AML-193 (cell line): ENCODE measurements at regions not wholly inside any gene's neighbourhood (a gene's known extent, or its start where the extent isn't known, plus 50 kb on each side); places are given as distances from the start of the nearest gene placed in this dataset.
A peak's percentile ranks its signal among the peaks of the same experiment; 100 is the strongest.
"Not testable (repeated sequence)": the region's sequence is repeated elsewhere in the genome, so short reads cannot be mapped to it uniquely, and the experiment has no call there.

Experiments
- DNase-seq, 2 experiments: peaks; one replicate each; lab custom pipeline; 2025; lab: John Stamatoyannopoulos, UW

DNA sequence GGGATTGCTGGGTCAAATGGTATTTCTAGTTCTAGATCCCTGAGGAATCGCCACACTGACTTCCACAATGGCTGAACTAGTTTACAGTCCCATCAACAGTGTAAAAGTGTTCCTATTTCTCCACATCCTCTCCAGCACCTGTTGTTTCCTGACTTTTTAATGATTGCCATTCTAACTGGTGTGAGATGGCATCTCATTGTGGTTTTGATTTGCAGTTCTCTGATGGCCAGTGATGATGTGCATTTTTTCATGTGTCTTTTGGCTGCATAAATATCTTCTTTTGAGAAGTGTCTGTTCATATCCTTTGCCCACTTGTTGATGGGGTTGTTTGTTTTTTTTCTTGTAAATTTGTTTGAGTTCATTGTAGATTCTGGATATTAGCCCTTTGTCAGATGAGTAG lies 220.3 kb downstream of the NPR3 start:
- DNase-seq = not testable (repeated sequence)

DNA sequence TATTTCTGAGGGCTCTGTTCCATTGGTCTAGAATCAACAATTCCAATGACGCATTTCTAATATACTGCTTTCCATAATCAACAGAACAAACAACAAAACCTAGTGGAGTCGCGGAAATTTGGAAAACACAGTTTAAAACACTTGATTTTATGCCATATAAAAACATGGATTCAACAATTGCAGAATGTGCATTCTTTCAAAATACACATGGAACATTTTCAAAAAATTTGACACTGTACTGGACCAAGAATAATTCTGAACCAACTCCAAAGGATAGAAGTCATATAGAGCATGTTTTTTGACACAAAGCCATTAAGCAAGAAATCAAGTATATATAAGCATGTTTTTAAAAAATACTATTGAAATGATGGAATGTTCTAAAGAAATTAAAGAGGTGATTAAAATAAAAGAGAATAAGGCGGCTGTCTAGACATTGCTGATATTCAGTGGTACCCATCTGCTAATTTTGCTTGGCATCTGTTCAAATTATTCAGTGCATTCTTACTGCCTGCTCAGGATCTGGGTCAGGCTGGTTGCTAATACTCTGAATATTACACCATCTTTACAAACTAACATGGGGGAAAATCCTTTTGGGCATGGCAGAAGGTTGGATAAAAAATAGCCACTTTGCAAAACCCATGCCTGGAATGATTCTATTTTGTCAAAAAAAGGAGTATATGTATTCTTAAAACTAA lies 221.3 kb downstream of the NPR3 start:
- DNase-seq = no peak

DNA sequence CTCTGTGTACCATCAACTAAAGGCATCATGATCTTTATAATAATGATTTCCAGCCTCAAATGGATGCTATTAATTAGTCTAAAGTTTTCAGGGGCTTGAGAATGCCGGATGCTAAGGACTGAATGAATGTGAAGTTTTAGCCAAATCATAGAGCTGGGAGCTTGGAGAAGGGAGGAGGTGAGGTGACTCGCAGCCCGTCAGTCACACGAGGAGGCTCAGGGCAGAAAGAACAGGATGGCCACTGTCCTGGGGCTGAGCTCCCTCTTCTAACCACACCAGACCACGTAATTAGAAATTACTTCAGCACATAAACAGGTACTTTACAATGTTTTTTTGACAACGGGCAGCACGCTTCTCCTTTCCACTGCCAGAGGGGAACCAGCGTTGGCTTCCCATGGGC lies 222.6 kb downstream of the NPR3 start:
- DNase-seq = no peak

DNA sequence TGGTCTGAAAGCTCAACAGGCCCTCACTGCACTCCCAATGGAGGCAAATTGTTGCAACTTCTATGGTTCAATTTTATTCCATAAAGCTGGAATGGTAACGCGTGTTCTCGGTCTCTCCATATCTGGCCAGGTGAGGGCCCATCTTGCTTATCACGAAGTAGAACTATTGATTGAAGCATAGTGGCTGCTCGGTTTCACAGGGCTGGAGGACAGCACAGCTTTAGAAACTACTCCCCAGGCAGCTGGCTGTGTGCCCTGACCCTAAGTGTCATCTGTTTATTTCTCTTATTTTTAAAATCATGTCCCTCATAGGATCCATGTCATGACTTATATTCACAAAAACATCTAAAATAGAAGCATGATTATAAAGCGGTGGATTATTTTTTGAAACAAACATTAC lies 223.4 kb downstream of the NPR3 start:
- no peak for DNase-seq

DNA sequence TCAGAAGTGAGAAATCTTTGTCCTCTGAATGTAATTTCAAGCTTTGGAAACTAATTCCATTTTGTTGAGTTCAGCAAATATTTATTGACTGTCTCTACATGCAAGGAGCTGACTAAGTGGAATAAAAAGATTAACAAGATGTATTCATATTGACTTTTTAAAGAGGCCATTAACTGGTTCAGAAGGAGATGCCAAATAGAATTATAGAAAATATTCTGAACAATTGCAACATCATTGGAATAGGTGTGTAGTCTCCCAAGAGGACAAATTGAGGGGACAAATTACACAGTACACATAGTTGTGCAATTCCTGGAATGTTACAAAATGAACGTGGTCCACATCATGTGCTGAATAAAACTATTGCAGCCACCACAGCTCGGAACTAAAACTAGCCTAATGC lies 224.2 kb downstream of the NPR3 start:
- DNase-seq = no peak

DNA sequence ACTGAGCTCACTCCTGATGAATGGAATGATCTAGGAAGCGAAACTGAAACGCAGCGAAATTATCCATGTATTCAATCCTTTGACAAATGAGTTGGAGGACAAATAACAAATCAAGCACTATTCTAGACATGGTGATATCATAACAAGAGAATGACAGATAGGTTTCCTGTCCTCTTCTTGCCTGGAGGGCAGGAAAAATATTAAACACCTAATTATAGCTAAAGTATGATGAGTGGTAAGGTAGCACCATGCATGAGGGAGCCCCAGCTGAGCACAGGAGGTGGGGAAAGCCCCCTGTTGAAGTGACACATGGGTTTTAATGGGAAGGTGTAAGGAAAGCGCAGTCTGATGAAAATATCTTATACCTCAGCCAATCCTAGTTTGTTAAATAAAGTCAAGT lies 225.2 kb downstream of the NPR3 start:
- no peak for DNase-seq

DNA sequence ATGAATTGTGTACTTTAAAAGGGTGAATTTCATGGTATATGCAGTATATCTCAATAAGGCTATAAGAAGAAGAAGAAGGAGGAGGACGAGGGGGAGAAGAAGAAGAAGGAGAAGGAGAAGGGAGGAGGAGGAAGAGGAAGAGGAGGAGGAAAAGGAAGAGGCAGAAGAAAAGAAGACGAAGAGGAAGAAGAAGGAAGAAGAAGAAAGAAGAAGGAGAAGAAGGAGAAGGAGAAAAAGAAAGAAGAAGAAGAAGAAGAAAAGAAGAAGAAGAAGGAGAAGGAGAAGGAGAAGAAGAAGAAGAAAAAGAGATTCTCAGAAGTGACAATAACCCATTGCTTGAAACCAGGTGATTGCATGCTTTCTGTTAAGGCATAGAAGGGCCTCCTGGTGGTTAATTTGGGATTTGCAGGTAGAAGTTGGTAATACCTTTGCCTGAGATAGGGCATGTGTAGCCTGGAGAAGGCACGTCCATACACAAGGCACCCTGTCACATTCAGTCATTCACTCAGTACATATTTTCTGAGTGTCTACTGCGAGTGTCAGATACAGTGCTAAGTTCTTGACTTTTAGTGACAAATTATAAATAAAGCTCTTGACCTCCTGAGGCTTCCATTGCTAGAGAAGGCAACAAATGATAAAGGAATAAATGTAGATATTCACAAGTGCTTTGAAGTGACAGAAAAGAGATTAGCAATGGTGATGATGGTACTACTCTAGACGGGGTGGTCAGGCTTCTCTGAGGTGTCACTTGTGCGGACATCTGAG lies 231.3 kb downstream of the NPR3 start:
- peak; percentile 32 to 51 for DNase-seq

DNA sequence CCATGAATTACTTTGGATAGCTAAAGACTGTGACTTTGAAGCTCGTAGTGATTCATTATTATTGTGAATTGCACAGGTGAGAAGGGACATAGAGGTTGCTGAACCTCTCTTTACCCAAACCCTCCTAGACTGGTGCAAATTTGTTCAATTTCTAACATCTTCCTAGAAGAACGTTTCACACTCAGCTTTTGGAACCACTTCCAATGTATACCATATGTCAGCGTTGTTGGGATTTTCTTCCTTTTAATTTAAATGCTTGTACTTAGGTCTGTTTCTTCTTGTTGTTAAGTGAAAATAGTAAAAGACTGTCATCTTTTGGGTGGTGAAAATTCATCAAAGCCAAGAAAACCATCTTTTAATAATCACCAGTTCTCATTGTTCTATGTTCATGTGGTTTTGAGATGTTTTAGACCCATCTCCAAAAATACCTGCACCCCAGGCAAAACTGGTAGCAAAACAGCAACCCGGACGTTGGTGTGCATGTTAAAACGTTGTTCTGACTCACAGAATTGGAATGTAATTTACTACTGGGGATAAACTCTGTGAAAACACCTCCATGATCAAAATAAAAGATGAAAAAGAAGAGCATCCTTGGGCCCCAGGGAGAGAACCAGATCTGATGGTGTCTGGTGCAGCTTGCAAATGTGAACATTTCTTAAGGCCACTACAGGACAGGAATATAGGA lies 238.3 kb downstream of the NPR3 start:
- DNase-seq = no peak

DNA sequence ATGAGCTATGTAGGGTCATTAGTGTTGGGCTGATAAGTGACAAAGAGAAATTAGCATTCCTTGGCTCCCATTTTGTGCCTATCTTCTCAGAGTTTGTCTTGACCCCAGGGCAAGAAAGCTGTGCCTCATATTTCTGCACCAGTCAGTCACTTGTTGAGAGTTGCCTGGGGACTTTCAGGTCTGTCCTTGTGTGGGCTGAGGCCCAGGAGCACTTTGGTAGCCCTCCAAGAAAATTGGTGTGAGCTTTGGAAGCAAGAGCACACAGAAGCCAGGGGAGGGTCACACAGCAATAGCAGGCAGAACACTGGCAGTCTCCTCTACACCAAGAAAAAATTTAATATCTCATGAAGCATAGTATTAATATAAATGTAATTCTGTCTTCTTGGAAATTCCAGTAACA lies 239.9 kb downstream of the NPR3 start:
- no peak for DNase-seq

DNA sequence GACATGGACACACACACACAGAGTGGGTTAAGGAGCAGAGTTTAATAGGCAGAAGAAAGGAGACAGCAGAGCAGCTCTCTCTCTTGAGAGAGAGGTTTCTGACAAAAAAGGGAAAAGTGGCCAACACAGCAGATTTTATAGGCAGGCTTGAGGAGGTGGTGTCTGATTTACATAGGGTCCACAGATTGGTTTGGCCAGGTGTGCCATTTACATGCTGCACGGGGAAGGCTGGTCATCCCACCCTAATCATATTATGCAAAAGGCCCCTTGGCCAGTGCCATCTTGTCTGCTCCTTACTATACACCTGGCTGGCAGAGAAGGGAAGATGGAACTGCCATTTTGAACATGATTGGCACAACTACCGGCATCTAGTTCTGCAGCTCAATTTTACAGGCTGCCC lies 240.8 kb downstream of the NPR3 start:
- DNase-seq = no peak

DNA sequence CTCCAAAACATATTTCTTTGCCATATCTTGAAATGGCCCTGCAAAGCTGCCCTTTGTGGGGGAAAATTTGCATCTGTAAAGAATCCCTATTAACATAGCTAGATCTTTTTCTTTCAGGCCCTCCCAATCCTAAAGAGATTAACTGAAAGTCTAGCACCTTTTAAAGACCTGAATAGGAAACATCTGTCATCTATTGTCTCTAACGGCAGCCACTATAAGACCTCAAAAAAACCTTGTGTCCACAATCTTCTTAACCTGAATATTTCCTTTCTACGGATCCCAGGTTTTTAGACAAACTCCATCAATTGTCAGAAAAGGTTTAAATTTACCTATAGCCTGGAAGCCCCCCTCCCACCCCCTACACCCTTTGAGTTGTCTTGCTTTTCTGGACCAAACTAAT lies 241.3 kb downstream of the NPR3 start:
- not testable (repeated sequence) for DNase-seq

DNA sequence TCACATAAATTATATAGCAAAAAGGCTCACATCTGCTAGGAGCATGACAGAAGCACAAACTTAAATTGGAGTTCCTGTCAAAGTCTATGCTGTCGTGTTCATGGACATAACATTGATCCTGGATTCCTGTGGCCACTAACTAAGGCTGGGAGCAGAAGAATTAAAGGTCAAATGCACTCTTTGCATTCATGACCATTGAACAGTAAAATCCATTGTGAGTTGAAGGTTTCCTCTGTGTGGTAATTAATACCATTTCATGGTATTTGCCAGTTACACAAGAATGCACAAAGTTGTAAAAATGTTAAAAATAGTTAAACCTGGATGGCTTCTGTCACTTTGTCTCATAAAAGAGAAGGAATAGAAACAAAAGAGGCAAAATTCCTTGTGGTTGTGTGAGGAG lies 242.6 kb downstream of the NPR3 start:
- DNase-seq = no peak

DNA sequence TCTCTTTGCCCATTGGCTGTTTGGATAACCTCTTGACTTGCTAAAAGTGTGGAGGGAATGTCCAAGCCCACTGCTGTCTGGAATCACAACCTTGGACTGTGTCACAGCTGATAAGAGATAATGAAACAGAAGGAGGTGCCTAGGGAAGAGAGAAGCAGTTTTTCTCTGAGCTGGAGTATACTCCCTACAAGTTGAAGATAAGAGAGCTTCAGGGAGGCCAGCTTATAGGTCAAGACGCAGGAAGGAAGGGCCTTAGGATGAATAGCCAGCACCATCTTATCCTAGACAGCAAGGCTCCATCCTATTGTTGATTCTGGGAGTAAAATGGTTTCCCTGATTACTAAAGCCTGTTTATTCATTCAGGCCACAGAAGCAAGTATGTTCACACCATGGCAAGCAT lies 244.7 kb downstream of the NPR3 start:
- no peak for DNase-seq

DNA sequence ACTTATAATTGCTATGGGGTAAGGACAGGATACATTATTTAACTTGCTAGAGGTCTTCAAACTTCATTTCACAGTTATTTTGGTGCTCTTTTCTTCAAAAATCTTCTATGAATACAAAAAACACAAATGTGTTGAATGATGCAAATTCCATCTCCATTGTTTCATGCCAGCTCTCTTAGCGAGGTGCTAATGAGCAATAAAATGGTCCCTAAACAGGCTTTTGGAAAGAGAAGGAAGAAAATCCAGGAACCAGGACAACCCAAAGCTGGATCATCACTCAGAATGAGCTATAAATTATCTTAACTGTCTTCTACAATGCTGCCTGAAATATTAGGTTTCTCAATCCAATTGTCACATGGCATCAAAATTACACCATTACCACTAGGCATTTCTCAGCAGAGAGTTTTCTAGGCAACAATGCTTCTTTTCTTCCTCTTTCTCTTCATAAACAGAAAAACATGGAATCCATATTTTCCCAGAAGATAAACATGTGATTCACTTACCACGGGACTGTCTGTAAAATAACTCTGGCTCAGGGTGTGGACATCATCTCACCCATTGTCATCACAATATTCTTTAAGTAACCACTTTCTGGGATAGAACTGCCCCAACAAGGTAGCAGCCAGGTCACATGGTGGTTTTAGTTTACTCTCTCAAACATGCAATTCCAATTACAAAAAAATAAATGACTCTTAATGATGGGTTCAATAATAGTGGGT lies 249.4 kb downstream of the NPR3 start:
- DNase-seq = no peak

DNA sequence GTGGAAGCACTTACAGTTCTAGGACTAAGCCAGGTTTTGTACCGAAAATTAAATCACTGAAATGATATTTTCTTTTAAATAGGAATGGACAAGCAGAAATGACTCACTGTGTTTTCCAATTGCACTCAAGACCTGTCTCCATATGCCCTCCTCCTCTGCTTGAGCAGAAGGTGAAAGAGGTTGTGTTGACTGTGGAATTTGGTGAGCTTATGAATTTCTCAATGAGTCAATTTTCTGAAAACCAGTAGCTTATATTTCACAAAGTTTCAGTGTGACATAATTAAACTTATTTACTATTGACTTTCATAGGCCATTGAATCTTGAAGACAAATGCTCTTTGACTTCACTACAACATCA lies 249.9 kb downstream of the NPR3 start:
- no peak for DNase-seq

DNA sequence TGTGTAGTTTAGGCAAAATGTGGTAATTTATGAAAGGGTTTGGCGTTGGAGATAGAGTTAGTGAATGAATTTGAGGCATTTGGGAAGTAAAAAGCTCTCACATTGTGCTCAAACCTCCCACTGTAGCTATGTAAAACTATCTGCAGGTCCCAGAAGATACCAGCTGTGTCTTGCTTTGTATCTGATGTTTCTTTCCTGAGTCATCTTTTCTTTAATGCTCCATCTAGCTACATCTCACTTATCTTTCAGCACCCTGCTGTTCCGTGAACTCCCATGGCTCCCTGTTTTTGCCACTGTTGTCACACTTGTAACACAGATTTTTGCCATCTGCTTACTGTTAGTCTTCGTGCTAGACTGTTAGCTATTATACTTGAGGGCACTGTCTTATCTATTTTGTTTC lies 253.1 kb downstream of the NPR3 start:
- no peak for DNase-seq

DNA sequence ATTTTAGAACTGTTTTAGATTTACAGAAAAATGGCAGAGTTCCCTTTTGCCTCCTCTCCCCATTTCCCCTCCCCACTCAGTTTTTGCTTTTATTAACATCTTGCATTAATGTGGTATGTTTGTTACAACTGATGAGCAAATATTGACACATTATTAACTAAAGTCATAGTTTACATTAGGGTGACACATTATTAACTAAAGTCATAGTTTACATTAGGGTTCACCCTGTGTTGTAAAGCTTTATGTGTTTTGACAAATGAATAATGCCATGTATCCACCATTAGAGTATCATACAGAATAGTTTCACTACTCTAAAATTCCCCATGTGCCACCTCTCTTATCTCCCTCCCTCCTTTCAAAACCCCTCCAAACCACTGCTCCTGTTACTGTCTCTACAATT lies 262.5 kb downstream of the NPR3 start:
- DNase-seq = no peak

DNA sequence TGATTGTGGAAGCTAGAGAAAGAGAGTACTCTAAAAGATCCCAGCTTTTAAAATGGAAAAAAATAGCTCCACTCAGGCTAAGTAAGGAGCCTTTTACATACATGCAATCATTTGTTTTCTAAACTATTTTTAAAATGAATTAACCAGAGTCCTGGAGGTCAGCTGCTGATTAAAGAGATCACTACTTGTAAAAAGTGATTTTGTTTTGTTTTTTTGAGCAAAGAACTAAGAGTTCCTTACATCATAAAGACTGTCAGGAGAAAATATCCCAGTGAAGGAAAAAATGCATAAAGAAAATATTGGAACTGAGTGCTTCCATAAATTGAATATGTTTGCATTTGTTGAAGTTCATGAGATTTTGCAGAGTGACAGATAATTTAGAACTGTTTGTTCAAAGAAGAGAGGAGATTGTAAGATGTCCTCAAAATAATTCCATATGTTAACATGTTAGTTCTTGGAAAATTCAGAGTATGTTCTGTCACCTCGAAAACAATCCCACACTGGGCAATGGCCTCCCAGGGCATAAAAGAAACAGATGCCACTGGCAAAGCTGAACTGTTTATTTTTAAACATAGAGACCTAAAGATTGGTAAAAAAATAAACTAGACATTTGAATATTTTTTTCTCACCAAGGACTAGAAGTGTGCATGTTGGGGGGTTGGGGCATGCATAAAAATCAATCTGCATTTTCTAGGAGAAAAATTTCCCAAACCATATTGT lies 264.7 kb downstream of the NPR3 start:
- no peak for DNase-seq

DNA sequence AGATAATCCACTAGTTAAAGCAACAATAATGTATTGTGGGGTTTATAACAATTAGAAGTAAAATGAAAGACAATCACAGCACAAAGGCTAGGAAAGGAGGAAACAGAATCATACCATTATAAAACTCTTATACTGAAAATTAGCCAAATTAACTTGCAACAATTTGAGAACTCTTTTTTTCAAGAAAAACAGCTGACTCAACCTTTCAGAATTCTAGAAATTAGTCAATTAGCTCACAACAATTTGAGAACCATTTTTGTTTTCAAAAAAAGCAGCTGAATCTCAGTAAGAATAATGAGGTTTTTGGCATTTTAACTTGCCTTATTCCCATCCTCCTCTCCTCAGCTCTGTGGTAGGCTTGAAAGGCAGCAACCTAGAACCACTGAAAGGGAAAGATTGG lies 269.9 kb downstream of the NPR3 start:
- DNase-seq = no peak

DNA sequence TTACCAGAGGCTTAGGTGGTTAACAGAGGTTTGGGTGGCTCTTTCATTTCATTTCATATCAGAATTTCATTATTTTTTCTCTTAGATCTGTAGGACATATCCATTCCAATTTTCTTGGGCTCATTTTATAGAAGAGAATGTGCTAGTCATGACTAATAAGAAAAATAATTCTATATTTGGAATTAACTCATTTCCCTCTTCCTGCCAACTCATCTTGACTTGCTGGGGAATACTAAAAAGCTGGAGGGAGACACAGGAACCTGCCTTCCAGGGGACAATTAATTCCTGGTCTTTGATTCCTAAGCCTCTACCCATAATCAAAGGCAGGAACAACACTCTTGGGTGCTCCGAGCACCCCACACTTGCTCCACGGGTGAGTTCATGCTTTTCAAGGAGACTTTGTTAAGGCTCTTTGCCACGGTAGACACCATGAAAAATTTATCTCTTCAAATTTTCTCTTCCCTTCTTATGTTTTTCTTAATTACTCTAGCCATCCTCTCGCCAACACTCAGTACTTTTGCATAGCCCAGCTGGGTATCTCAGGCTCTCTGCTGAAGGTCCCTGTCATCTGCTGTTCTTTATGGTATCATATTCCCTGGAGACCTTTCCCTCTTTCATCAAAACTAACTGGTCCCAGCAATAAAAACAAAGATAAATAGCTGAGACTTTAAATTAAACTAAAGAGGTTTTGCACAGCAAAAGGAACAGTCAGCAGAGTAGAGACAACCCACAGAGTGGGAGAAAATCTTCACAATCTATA lies 273.9 kb downstream of the NPR3 start:
- no peak for DNase-seq

DNA sequence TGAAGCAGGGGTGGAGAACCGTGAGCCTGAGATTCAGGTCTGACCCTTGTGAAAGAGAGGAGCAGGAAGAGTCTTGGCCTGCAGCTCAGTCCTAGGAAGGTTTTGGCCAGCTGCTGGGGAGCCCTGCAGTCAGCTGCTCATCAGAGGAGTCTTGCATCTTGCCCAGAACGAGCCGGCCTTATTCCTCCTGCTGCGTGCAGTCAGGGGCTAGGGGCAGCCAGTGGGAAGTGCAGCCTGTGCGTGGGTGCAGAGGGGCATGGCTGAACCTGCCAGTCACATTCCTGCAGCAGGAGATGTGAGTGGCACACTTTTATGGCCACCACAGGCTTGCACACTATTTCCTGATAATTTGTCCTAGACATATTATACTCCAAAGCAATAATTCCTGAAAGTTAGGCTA lies 278.7 kb downstream of the NPR3 start:
- no peak for DNase-seq
